GM18861 (cell line): ENCODE measurements at regions not wholly inside any gene's neighbourhood (a gene's known extent, or its start where the extent isn't known, plus 50 kb on each side); places are given as distances from the start of the nearest gene placed in this dataset.
A peak's percentile ranks its signal among the peaks of the same experiment; 100 is the strongest.

Source experiments
- ATAC-seq: cut with Tn5 transposase; IDR thresholded peaks from one replicate; pipeline ENCODE4 v1.9.1; 2021; ENCODE audit not compliant: unreplicated experiment

DNA sequence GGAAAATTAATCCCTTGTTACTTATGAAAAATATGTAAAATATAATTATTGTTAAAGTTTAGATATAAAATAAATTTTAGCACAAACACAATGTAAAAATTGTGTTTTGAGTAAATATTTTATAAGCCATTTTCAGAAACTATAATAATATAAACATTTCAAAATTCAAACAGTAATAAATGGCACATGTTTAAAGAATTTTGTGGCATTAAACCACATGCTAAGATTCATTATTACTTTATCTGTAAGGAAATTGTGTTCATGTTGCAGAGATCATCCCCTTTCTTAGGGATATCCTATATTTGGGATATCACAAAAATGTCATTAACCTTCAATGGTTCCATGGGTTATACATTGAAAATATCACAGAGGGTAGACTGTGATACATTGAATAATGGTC lies 1044.3 kb downstream of the AMY1C start:
- ATAC-seq, result no peak

- ATAC-seq, result no peak
These were observed 1046.2 kb downstream of the AMY1C start for GRCh38 chr1:104795931-104796330.

- ATAC-seq, result no peak
These were observed 1048.3 kb downstream of the AMY1C start for GRCh38 chr1:104797982-104798381.

- ATAC-seq, result no peak
These were observed 1051.6 kb downstream of the AMY1C start for GRCh38 chr1:104801344-104801743.

GRCh38 chr1:104804147-104804546 lies 1054.4 kb downstream of the AMY1C start:
- peak; percentile 55 for ATAC-seq

- ATAC-seq, result no peak
These were observed 1057.9 kb downstream of the AMY1C start for GRCh38 chr1:104807590-104807989.

DNA sequence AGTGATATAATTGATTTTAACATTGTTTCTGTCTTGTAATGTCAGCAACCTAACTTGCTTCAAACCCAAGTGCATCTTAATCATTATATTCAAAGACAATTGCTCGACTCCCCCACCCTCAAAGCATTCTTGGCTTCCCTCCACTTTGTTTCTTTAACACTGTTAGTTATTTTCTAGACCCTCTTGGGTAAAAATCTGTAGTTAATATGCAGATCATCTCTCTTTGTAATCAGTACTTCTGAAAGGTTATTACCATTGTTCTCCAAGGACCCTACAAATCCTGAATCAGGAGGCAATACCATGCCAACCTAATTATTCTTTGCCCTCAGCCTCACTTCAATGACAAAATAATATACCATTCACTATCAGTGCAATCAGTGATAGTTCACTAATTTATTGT lies 1075.7 kb downstream of the AMY1C start:
- no peak for ATAC-seq

DNA sequence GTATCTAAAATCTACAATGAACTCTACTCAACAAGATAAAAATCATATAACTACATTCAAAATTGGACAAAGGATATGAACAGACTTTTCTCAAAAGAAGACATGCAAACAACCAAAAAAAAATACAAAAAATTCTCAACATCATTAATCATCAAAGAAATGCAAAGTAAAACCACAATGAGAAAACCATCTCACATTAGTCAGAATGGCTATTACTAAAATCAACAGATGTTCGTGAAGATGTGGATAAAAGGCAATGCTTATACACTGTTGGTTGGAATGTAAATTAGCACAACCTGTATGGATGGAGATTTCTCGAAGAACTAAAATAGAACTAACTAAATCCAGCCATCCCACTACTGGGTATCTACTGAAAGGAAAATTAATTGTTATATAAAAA lies 1080.8 kb downstream of the AMY1C start:
- no peak for ATAC-seq

DNA sequence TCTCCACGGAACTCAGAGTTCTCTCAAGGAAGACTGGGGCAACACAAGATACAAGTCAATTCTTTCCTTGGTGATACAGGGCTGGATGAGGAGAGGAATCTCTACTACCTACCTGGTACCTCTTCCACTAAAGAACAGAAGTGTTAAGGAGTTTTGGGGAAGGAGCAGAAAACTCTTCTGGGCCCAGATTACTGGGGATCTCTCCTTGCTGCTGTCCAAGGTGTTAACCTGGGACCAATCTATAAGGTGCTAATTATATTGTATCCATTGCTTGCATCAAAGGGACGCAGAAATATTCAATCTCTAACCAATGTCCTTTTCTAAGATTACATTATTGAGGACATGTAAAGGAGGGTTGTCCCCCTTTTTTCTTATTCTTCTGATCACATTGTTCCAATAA lies 1102.5 kb downstream of the AMY1C start:
- no peak for ATAC-seq

DNA sequence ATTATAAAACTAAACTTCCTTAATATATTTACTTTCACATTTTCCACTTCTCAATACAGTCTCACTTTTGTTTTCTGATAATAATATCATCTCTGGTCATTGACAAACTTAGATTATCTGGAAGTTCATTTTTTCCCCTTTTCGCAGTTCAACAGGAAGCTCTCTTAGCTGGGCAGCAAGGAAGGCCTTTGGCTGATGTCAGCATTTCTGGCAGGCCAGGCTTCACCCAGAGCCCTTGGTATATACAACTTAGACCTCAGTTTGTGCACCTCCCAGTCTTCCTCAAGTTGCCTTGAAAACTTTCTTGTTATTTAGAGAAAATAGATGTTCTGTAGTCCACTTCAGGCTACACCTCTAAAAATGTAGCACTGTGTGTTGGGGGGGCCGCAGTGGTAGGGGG lies 1103.6 kb downstream of the AMY1C start:
- no peak for ATAC-seq

DNA sequence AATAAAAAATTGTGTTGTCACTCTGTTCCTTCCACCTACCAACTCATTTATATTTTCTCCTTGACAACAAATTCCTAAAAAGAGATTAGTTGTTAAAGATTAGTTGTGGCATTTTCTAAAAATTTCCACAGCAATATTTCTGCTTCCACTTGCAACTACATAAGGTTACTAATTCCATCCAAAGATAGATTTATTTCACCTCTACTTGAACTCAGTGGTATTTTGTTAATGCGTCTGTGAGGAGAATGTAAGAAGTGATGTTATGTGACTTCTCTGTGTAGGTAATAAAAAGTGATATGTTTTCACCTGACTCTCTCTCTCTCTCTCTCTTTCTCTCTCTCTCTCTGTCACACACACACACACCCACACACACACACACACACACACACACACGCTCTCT lies 1104.8 kb downstream of the AMY1C start:
- ATAC-seq, result no peak

GRCh38 chr1:104855550-104855949 lies 1105.9 kb downstream of the AMY1C start:
- no peak for ATAC-seq

- ATAC-seq, result no peak
These were observed 1106.4 kb downstream of the AMY1C start for GRCh38 chr1:104856091-104856490.

- ATAC-seq, result no peak
These were observed 1106.8 kb downstream of the AMY1C start for GRCh38 chr1:104856518-104856917.

DNA sequence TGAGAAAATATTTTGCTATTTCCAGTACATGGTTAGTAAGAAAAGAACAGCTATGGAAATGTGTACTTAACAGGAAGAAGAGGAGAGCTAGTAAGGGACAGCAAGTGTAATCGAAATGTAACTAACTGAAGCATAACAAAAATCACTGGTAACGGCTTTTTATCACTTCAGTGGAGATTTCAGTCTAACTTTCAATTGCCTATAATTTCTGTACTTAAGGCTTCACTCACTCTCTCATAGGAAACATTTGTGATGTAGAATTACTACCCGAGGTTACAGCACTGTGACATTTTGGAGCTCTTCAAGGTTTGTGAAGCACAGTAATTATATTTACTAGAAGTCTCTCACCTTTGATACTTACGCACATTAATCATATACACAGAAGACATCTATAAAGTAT lies 1119.1 kb downstream of the AMY1C start:
- ATAC-seq, result no peak

DNA sequence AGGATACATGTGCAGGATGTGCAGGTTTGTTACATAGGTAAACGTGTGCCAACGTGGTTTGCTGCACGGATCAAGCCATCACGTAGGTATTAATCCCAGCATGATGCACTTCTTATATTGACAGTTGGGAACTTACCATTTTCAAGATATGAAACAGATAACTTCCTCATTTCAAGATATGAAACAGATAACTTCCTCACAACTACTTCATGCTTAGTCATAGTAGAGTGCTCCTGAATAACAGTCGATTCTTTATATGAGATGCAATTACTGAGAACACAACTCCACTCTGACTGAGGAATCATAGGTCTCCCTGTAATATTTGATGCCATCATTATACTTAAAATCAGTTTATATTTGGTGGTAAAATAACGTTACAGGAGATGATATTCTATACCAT lies 1124.3 kb downstream of the AMY1C start:
- peak; percentile 63 for ATAC-seq

DNA sequence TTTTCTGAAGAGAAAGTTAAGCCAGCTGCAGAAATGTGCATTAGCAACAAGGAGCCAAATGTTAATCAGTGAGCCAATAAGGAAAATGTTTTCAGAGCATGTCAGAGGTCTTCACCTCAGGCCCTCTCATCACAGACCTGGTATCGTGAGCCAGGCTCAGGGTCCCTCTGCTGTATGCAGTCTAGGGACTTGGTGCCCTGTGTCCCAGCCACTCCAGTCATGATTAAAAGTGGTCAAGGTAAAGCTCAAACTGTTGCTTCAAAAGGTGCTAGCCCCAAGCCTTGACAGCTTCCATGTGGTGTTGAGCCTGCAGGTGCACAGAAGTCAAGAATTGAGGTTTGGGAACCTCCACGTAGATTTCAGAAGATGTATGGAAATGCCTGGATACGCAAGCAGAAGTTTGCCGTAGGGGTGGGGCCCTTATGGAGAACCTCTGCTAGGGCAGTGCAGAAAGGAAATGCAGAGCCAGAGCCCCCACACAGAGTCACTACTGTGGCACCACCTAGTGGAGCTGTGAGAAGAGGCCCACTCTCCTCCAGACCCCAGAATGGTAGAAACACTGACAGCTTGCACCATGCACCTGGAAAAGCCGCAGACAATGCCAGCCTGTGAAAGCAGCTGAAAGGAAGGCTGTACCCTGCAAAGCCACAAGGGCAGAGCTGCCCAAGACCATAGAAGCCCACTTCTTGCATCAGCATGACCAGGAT lies 1128.7 kb downstream of the AMY1C start:
- no peak for ATAC-seq

DNA sequence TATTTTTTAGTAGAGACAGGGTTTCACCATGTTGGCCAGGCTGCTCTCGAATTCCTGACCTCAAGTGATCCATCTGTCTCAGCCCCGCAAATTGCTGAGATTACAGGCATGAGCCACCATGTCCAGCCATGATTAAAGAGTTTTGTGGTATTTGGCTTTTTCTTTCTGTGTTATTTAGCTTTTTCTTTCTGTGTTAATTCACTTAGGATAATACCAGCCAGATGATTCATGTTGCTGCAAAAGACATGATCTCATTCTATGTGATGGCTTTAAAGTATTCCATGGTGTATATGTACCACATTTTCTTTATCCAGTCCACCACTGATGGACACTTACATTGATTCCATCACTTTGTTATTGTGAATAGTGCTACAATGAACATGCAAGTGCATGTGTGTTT lies 1135.2 kb downstream of the AMY1C start:
- ATAC-seq, result no peak

GRCh38 chr1:104905322-104905721 lies 1155.6 kb downstream of the AMY1C start:
- no peak for ATAC-seq

DNA sequence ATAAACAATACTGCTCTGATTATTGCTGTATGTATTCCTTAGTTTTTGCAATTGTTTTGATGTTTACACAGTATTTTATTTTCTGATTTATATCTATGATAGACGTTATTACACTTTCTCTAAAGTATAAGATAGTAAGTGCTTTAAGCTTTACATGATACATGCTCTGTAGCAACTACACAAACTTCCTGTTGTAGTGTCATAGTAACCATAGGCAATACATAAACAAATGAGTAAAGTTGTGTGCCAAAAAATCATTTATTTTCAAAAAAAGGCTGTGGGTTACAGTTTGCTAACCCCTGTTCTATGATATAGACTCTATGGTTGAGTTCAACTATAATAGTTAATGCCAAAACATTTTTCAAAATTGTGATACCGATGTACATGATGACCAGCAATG lies 1156.4 kb downstream of the AMY1C start:
- ATAC-seq, result no peak

DNA sequence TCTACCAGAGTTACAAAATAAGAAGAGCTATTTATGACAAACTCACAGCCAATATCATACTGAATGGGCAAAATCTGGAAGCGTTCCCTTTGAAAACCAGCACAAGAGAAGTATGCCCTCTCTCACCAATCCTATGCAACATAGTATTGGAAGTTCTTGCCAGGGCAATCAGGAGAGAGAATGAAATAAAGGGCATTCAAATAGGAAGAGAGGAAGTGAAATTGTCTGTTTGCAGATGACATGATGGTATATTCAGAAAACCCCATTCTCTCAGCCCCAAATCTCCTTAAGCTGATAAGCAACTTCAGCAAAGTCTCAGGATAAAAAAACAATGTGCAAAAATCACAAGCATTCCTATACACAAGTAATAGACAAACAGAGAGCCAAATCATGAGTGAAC lies 1169.5 kb downstream of the AMY1C start:
- no peak for ATAC-seq

DNA sequence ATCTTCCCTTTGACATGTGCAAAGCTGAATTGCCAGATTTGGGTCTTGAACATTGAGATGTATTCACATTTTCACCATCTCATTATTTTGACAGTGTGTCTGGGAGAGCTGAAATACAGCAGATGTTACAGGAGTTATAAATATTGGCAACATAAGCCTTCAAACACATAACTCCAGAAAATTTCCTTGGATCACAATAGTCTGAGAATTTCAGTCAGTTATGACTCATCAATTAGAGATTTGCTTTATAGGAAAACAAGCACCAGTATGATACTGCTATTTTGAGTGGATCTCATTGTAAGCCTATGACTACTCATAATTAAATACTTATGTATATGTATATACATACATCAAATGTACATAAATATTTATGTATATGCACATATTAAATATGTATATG lies 1171.8 kb downstream of the AMY1C start:
- ATAC-seq, result no peak

DNA sequence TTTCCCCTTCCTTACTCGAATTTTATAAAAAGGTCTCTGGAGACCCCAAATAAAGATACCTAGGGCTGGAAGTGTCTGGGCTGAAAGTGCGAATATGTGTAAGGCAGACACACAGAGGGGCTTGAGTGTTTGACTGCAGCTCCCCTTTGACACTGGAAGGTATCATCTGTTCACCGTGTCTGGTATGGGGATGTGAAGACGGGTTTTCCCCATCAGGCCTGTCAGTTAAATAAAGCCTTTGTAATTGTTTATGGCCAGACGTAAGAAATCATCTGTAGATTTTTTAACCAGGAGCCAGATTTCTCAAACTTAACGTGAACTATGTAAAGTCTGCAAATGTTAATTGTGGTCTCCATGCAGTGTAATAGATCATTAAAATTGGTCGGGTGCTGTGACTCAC lies 1173.4 kb downstream of the AMY1C start:
- no peak for ATAC-seq
